GM23338 (cell line): ENCODE measurements at regions not wholly inside any gene's neighbourhood (a gene's known extent, or its start where the extent isn't known, plus 50 kb on each side); places are given as distances from the start of the nearest gene placed in this dataset.
"Not testable (repeated sequence)": the region's sequence is repeated elsewhere in the genome, so short reads cannot be mapped to it uniquely, and the experiment has no call there.

Experiments used
- ATAC-seq: fragments of 200-7000 bp; cut with Tn5 transposase; 3 replicates; pipeline ENCODE4 v1.9.1; 2020
- DNase-seq: peaks from one replicate; pipeline ENCODE4 v3.0.0-alpha.2; 2015; ENCODE audit warnings: low spot score
- H2AFZ ChIP-seq: fragments of 200-600 bp; sonication (generic); 2 replicates; pipeline ENCODE4 v1.8.0; 2016; ENCODE audit warnings: antibody characterized with exemption, mild to moderate bottlenecking, moderate library complexity
- H3F3A ChIP-seq: fragments of 200-600 bp; sonication (generic); replicated peaks from 2 replicates; pipeline ENCODE4 v1.8.0; 2017; ENCODE audit warnings: antibody characterized with exemption, mixed run types, low read depth
- H3K27ac ChIP-seq: fragments of 200-600 bp; sonication (generic); 2 replicates; pipeline ENCODE4 v1.6.1; 2016; ENCODE audit warnings: low read depth
- H3K27me3 ChIP-seq: fragments of 200-600 bp; sonication (generic); 2 replicates; pipeline ENCODE4 v1.8.0; 2016; ENCODE audit warnings: mild to moderate bottlenecking, mixed run types, moderate library complexity; ENCODE audit not compliant: insufficient read depth
- H3K36me3 ChIP-seq: fragments of 200-600 bp; sonication (generic); 2 replicates; pipeline ENCODE4 v1.8.0; 2016; ENCODE audit warnings: mild to moderate bottlenecking; ENCODE audit not compliant: insufficient read depth
- H3K4me1 ChIP-seq: fragments of 200-600 bp; sonication (generic); 2 replicates; pipeline ENCODE4 v1.8.0; 2016; ENCODE audit warnings: mild to moderate bottlenecking, moderate library complexity; ENCODE audit not compliant: insufficient read depth
- H3K4me2 ChIP-seq: fragments of 200-600 bp; sonication (generic); 2 replicates; pipeline ENCODE4 v1.7.1; 2017; ENCODE audit warnings: mixed run types
- H3K4me3 ChIP-seq: fragments of 200-600 bp; sonication (generic); 2 replicates; pipeline ENCODE4 v1.6.1; 2016; ENCODE audit warnings: mixed run types
- H3K79me2 ChIP-seq: fragments of 200-600 bp; sonication (generic); replicated peaks from 2 replicates; pipeline ENCODE4 v1.8.0; 2017; ENCODE audit warnings: mild to moderate bottlenecking; ENCODE audit not compliant: insufficient read depth
- H3K9me2 ChIP-seq: fragments of 200-600 bp; sonication (generic); 2 replicates; pipeline ENCODE4 v1.8.0; 2017; ENCODE audit not compliant: insufficient read depth
- H4K20me1 ChIP-seq: fragments of 200-600 bp; sonication (generic); replicated peaks from 2 replicates; pipeline ENCODE4 v1.8.0; 2017; ENCODE audit warnings: mild to moderate bottlenecking; ENCODE audit not compliant: insufficient read depth
- H3K27ac Mint-ChIP-seq: 2 replicates; pipeline ENCODE4 v1.8.0; 2020; ENCODE audit warnings: inconsistent platforms, mild to moderate bottlenecking, moderate library complexity, mixed read lengths
- H3K27me3 Mint-ChIP-seq: 3 replicates; pipeline ENCODE4 v1.8.0; 2022; ENCODE audit warnings: low read depth, mild to moderate bottlenecking, moderate library complexity, mixed read lengths, inconsistent platforms; ENCODE audit not compliant: insufficient read depth, poor library complexity
- H3K36me3 Mint-ChIP-seq: 3 replicates; pipeline ENCODE4 v1.8.0; 2021; ENCODE audit warnings: low read depth, mild to moderate bottlenecking, inconsistent platforms, moderate library complexity, mixed read lengths
- H3K4me1 Mint-ChIP-seq: 3 replicates; pipeline ENCODE4 v1.8.0; 2020; ENCODE audit warnings: mild to moderate bottlenecking, inconsistent platforms, mixed read lengths
- H3K4me3 Mint-ChIP-seq: 3 replicates; pipeline ENCODE4 v1.8.0; 2021; ENCODE audit warnings: moderate library complexity, mild to moderate bottlenecking, inconsistent platforms, mixed read lengths
- H3K9me3 Mint-ChIP-seq: 3 replicates; pipeline ENCODE4 v1.8.0; 2020; ENCODE audit warnings: moderate library complexity, mild to moderate bottlenecking, inconsistent platforms, mixed read lengths
- ETS1 ChIP-seq: IDR thresholded peaks from 2 replicates; pipeline ENCODE4 v1.6.1; 2016; ENCODE audit warnings: antibody characterized with exemption
- EZH2 ChIP-seq: fragments of 200-600 bp; sonication (generic); IDR thresholded peaks from one replicate; pipeline ENCODE4 v1.8.0; 2017; ENCODE audit warnings: antibody characterized with exemption, mild to moderate bottlenecking, low read depth; ENCODE audit not compliant: unreplicated experiment
- EZH2phosphoT487 ChIP-seq: fragments of 200-600 bp; sonication (generic); IDR thresholded peaks from one replicate; pipeline ENCODE4 v1.8.1; 2018; ENCODE audit warnings: antibody characterized with exemption; ENCODE audit not compliant: unreplicated experiment
- JUNB ChIP-seq: IDR thresholded peaks from one replicate; pipeline ENCODE4 v1.6.1; 2016; ENCODE audit warnings: antibody characterized with exemption; ENCODE audit not compliant: unreplicated experiment
- POLR2AphosphoS5 ChIP-seq: IDR thresholded peaks from 2 replicates; pipeline ENCODE4 v1.6.1; 2016; ENCODE audit warnings: antibody characterized with exemption, low read depth
- STAT1 ChIP-seq: IDR thresholded peaks from one replicate; pipeline ENCODE4 v1.6.1; 2016; ENCODE audit warnings: antibody characterized with exemption; ENCODE audit not compliant: unreplicated experiment
- ZNF331 ChIP-seq: fragments of 250-450 bp; sonication (Bioruptor Pico); IDR thresholded peaks from 2 replicates; pipeline ENCODE4 v1.5.0; 2020; ENCODE audit warnings: low read depth, mild to moderate bottlenecking, moderate library complexity
- ZNF462 ChIP-seq: fragments of 250-450 bp; sonication (Bioruptor Pico); IDR thresholded peaks from 2 replicates; pipeline ENCODE4 v1.5.0; 2020; ENCODE audit warnings: mild to moderate bottlenecking, moderate library complexity

GRCh38 chr5:124836314-124836713 is 89.9 kb upstream of the ZNF608 start:
- H3K4me1 ChIP-seq, H3K9me2 ChIP-seq, H3K4me1 Mint-ChIP-seq, H3K79me2 ChIP-seq, ATAC-seq, H3K27ac ChIP-seq, H3K27me3 Mint-ChIP-seq, H3F3A ChIP-seq, H3K4me3 Mint-ChIP-seq, H3K27ac Mint-ChIP-seq, DNase-seq, H3K4me2 ChIP-seq, H3K27me3 ChIP-seq, H3K36me3 ChIP-seq, H4K20me1 ChIP-seq, H3K4me3 ChIP-seq, H2AFZ ChIP-seq: not testable (repeated sequence)
- Mint-ChIP-seq H3K36me3 (peaks cover 28% of the 10 kb centered on the region; the same call in 2 of the 3 replicates), H3K9me3 (peaks cover 26% of the 10 kb centered on the region)

GRCh38 chr5:124839371-124839998 is 93.0 kb upstream of the ZNF608 start:
- Histone ChIP-seq H3K4me3 (no peak overlapping the region), H3K4me2 (no peak overlapping the region), H2AFZ (no peak overlapping the region), H3F3A (no peaks in the 10 kb centered on the region), H3K4me1 (no peaks in the 10 kb centered on the region), H3K27me3 (no peaks in the 10 kb centered on the region), H4K20me1 (no peaks in the 10 kb centered on the region), H3K27ac (no peak overlapping the region), H3K9me2 (peaks cover 5% of the 10 kb centered on the region), H3K79me2 (no peaks in the 10 kb centered on the region), H3K36me3 (no peaks in the 10 kb centered on the region)
- TF ChIP-seq ZNF462 (CRISPR knock-in tag) (no peak), ETS1 (no peak), EZH2 (no peak), POLR2AphosphoS5 (no peak), ZNF331 (no peak), EZH2phosphoT487 (no peak), JUNB (no peak), STAT1 (no peak)
- DNase-seq, result no peak
- Mint-ChIP-seq H3K36me3 (peaks cover 18% of the 10 kb centered on the region; the same call in 2 of the 3 replicates), H3K9me3 (peaks cover 13% of the 10 kb centered on the region), H3K27me3 (no peaks in the 10 kb centered on the region), H3K4me3 (no peak overlapping the region), H3K27ac (no peak overlapping the region), H3K4me1 (no peaks in the 10 kb centered on the region)
- ATAC-seq, result no peak
